ENCODE measurements at regions not wholly inside any gene's neighbourhood (a gene's known extent, or its start where the extent isn't known, plus 50 kb on each side); places are given as distances from the start of the nearest gene placed in this dataset.

- no peak overlapping the region for H3K9ac ChIP-seq (ENCODE audit: insufficient read length, low read depth)
- no peak for DNase-seq (ENCODE audit: low read depth, low spot score)
- no peak overlapping the region for H3K4me3 ChIP-seq (ENCODE audit: insufficient read length, low read depth)
- no peaks in the 10 kb centered on the region for H3K27me3 ChIP-seq (ENCODE audit: insufficient read depth, insufficient read length)
- TF ChIP-seq SUZ12 (IDR thresholded peaks at IDR 0.05; ENCODE audit: extremely low read depth, insufficient read depth, insufficient read length) (no peak), ZNF274 (IDR thresholded peaks at IDR 0.05; ENCODE audit: low read depth, low read length) (no peak), YY1 (IDR thresholded peaks at IDR 0.05; ENCODE audit: insufficient read depth, insufficient read length) (no peak)
- H3K4me1 ChIP-seq (ENCODE audit: insufficient read depth, insufficient read length), result no peaks in the 10 kb centered on the region
- H3K36me3 ChIP-seq (ENCODE audit: insufficient read depth, insufficient read length, low read length), result no peaks in the 10 kb centered on the region
- H3K9me3 ChIP-seq (ENCODE audit: insufficient read depth, low read length), result no peaks in the 10 kb centered on the region
These were observed 52.9 kb upstream of the RGS1 start for GRCh38 chr1:192522673-192523072.

GRCh38 chr1:192524223-192524622 is 51.4 kb upstream of the RGS1 start:
- no peak overlapping the region for H3K4me3 ChIP-seq (ENCODE audit: insufficient read length, low read depth)
- no peaks in the 10 kb centered on the region for H3K36me3 ChIP-seq (ENCODE audit: insufficient read depth, insufficient read length, low read length)
- H3K9me3 ChIP-seq (ENCODE audit: insufficient read depth, low read length), result no peaks in the 10 kb centered on the region
- no peaks in the 10 kb centered on the region for H3K27me3 ChIP-seq (ENCODE audit: insufficient read depth, insufficient read length)
- no peak overlapping the region for H3K9ac ChIP-seq (ENCODE audit: insufficient read length, low read depth)
- no peaks in the 10 kb centered on the region for H3K4me1 ChIP-seq (ENCODE audit: insufficient read depth, insufficient read length)
- TF ChIP-seq YY1 (IDR thresholded peaks at IDR 0.05; ENCODE audit: insufficient read depth, insufficient read length) (no peak), ZNF274 (IDR thresholded peaks at IDR 0.05; ENCODE audit: low read depth, low read length) (no peak), SUZ12 (IDR thresholded peaks at IDR 0.05; ENCODE audit: extremely low read depth, insufficient read depth, insufficient read length) (no peak)
- DNase-seq (ENCODE audit: low read depth, low spot score), result no peak

Data from NT2/D1 (cell line).